Liver (tissue), 8 donors: ENCODE measurements at regions not wholly inside any gene's neighbourhood (a gene's known extent, or its start where the extent isn't known, plus 50 kb on each side); places are given as distances from the start of the nearest gene placed in this dataset.

Source experiments
- DNase-seq: peaks from one replicate; pipeline ENCODE4 v3.0.0-alpha.2; 2017; ENCODE audit warnings: low spot score
- H3K27ac ChIP-seq, 2 donors: one replicate each; pipeline ENCODE4 v1.7.0; 2013; ENCODE audit warnings: inconsistent platforms in 2 of 2, low read length in 2 of 2, control low read depth in 1 of 2, low read depth in 1 of 2, mild to moderate bottlenecking in 1 of 2
- H3K27me3 ChIP-seq, 4 donors: one replicate each; pipeline versions ENCODE4 v1.6.1 to v1.7.0; 2013; ENCODE audit warnings: low read length in 3 of 4, inconsistent platforms in 1 of 4, mild to moderate bottlenecking in 1 of 4, moderate library complexity in 1 of 4; ENCODE audit not compliant: control insufficient read depth in 4 of 4, insufficient read depth in 4 of 4
- H3K36me3 ChIP-seq, 4 donors: one replicate each; pipeline versions ENCODE4 v1.6.1 to v1.7.0; 2013; ENCODE audit warnings: low read length in 3 of 4, mild to moderate bottlenecking in 3 of 4, low read depth in 1 of 4, moderate library complexity in 1 of 4; ENCODE audit not compliant: control insufficient read depth in 4 of 4, insufficient read depth in 3 of 4
- H3K4me1 ChIP-seq, 4 donors: one replicate each; pipeline versions ENCODE4 v1.6.1 to v1.7.0; 2013; ENCODE audit warnings: low read length in 3 of 4, mild to moderate bottlenecking in 3 of 4, moderate library complexity in 1 of 4; ENCODE audit not compliant: control insufficient read depth in 4 of 4, insufficient read depth in 4 of 4
- H3K4me3 ChIP-seq, 3 donors: one replicate each; pipeline versions ENCODE4 v1.6.1 to v1.7.0; 2013; ENCODE audit warnings: low read length in 3 of 3, control low read depth in 1 of 3, low read depth in 1 of 3, mild to moderate bottlenecking in 1 of 3
- H3K9ac ChIP-seq, 2 donors: one replicate each; pipeline ENCODE4 v1.7.0; 2013; ENCODE audit warnings: low read length in 2 of 2, mild to moderate bottlenecking in 2 of 2, moderate library complexity in 2 of 2, control low read depth in 1 of 2, low read depth in 1 of 2
- H3K9me3 ChIP-seq, 4 donors: one replicate each; pipeline versions ENCODE4 v1.6.1 to v1.7.0; 2013; ENCODE audit warnings: low read length in 3 of 4; ENCODE audit not compliant: control insufficient read depth in 4 of 4
- ATF3 ChIP-seq: IDR thresholded peaks from 2 replicates; pipeline ENCODE4 v1.6.1; 2016; ENCODE audit warnings: antibody characterized with exemption
- CTCF ChIP-seq: fragments of 150-350 bp; IDR thresholded peaks from 2 replicates; pipeline ENCODE4 v1.5.1; 2017; ENCODE audit warnings: improper control_type of control experiment, low read depth, low read length; ENCODE audit not compliant: missing input control
- EGR1 ChIP-seq, 2 donors: IDR thresholded peaks; 2 replicates each; pipeline ENCODE4 v1.6.1; 2016 to 2018; ENCODE audit warnings: antibody characterized with exemption in 2 of 2, low read depth in 2 of 2
- FOXA1 ChIP-seq: IDR thresholded peaks from 2 replicates; pipeline ENCODE4 v1.6.1; 2016; ENCODE audit warnings: antibody characterized with exemption
- FOXA2 ChIP-seq: IDR thresholded peaks from 2 replicates; pipeline ENCODE4 v1.6.1; 2016; ENCODE audit warnings: antibody characterized with exemption
- GABPA ChIP-seq, 2 donors: IDR thresholded peaks in 1 of 2; conservative IDR thresholded peaks in 1 of 2; 2 replicates each; pipeline ENCODE4 v1.6.1; 2016; ENCODE audit warnings: antibody characterized with exemption in 2 of 2, mild to moderate bottlenecking in 1 of 2, moderate library complexity in 1 of 2
- HNF4A ChIP-seq, 2 donors: conservative IDR thresholded peaks; 2 replicates each; pipeline ENCODE4 v1.6.1; 2016; ENCODE audit warnings: antibody characterized with exemption in 2 of 2, mild to moderate bottlenecking in 2 of 2
- HNF4G ChIP-seq: IDR thresholded peaks from 2 replicates; pipeline ENCODE4 v1.6.1; 2016; ENCODE audit warnings: antibody characterized with exemption
- MAX ChIP-seq: IDR thresholded peaks from 2 replicates; pipeline ENCODE4 v1.6.1; 2016; ENCODE audit warnings: antibody characterized with exemption
- NR2F2 ChIP-seq: IDR thresholded peaks from 2 replicates; pipeline ENCODE4 v1.6.1; 2016; ENCODE audit warnings: antibody characterized with exemption
- RAD21 ChIP-seq, 2 donors: IDR thresholded peaks; 2 replicates each; pipeline ENCODE4 v1.6.1; 2016; ENCODE audit warnings: antibody characterized with exemption in 2 of 2, mild to moderate bottlenecking in 2 of 2
- REST ChIP-seq: IDR thresholded peaks from 2 replicates; pipeline ENCODE4 v1.6.1; 2016; ENCODE audit warnings: antibody characterized with exemption, mild to moderate bottlenecking
- RXRA ChIP-seq, 2 donors: IDR thresholded peaks; 2 replicates each; pipeline ENCODE4 v1.6.1; 2017 to 2018; ENCODE audit warnings: antibody characterized with exemption in 2 of 2, mild to moderate bottlenecking in 1 of 2
- SP1 ChIP-seq: IDR thresholded peaks from 2 replicates; pipeline ENCODE4 v1.6.1; 2018; ENCODE audit warnings: antibody characterized with exemption, mild to moderate bottlenecking
- TAF1 ChIP-seq: conservative IDR thresholded peaks from 2 replicates; pipeline ENCODE4 v1.6.1; 2016; ENCODE audit warnings: antibody characterized with exemption, mild to moderate bottlenecking
- ZBTB33 ChIP-seq: IDR thresholded peaks from 2 replicates; pipeline ENCODE4 v1.6.1; 2016; ENCODE audit warnings: antibody characterized with exemption
- WGBS: extraction: QIAGEN DNeasy Blood & Tissue Kit; methylation state at CpG from one replicate; pipeline ENCODE4 v1.1.7; 2013; 5-methylcytosine and 5-hydroxymethylcytosine counted together
- donor health status: healthy.
- donor health status: healthy.
- donor health status: healthy.
- donor health status: healthy.
- donor health status: healthy.

- Histone ChIP-seq H3K36me3 (no peaks in the 10 kb centered on the region), H3K9ac (no peak overlapping the region), H3K4me1 (no peaks in the 10 kb centered on the region), H3K27ac (no peak overlapping the region), H3K27me3 (no peaks in the 10 kb centered on the region), H3K9me3 (no peaks in the 10 kb centered on the region), H3K4me3 (no peak overlapping the region)
- DNase-seq = no peak
- no peak for TF ChIP-seq NR2F2
- TF ChIP-seq ZBTB33 = no peak
- no peak for TF ChIP-seq TAF1
- TF ChIP-seq HNF4G = no peak
- TF ChIP-seq HNF4A (conservative IDR thresholded peaks at IDR 0.05) = no peak
- TF ChIP-seq FOXA2 = no peak
- no peak for TF ChIP-seq RAD21 (IDR thresholded peaks at IDR 0.05)
- no peak for TF ChIP-seq FOXA1
- no peak for TF ChIP-seq GABPA (IDR thresholded peaks at IDR 0.05 in 1 of 2, conservative IDR thresholded peaks at IDR 0.05 in 1 of 2)
- no peak for TF ChIP-seq ATF3
- no peak for TF ChIP-seq SP1
- TF ChIP-seq CTCF = no peak
- TF ChIP-seq REST = no peak
- no peak for TF ChIP-seq MAX
- TF ChIP-seq EGR1 (IDR thresholded peaks at IDR 0.05; ENCODE audit: low read depth in 2 of 2) = no peak
- 86% methylated on average over 2 of the region's 2 CpGs for WGBS
Observed at GRCh38 chr3:148253713-148254112, 444.0 kb upstream of the AGTR1 start.

GRCh38 chr3:148254402-148254801 lies 443.3 kb upstream of the AGTR1 start:
- TF ChIP-seq NR2F2 (no peak), GABPA (IDR thresholded peaks at IDR 0.05 in 1 of 2, conservative IDR thresholded peaks at IDR 0.05 in 1 of 2) (no peak), FOXA1 (no peak), ZBTB33 (no peak), TAF1 (no peak), REST (no peak), RXRA (IDR thresholded peaks at IDR 0.05) (no peak), RAD21 (IDR thresholded peaks at IDR 0.05) (no peak), FOXA2 (no peak), ATF3 (no peak)
- DNase-seq = no peak
- no peaks in the 10 kb centered on the region for H3K36me3 ChIP-seq
- 88% methylated on average over 2 of the region's 2 CpGs for WGBS
- H3K9ac ChIP-seq = no peak overlapping the region
- H3K27me3 ChIP-seq = no peaks in the 10 kb centered on the region
- H3K4me1 ChIP-seq = no peaks in the 10 kb centered on the region
- no peak overlapping the region for H3K27ac ChIP-seq
- no peak overlapping the region for H3K4me3 ChIP-seq
- H3K9me3 ChIP-seq = no peaks in the 10 kb centered on the region
